HEK293T (cell line): ENCODE measurements at regions not wholly inside any gene's neighbourhood (a gene's known extent, or its start where the extent isn't known, plus 50 kb on each side); places are given as distances from the start of the nearest gene placed in this dataset.

ENCODE experiments used
- CTCF ChIA-PET: fragments of 350-600 bp; formaldehyde crosslinking; extraction: SDS; loops from one replicate; lab custom pipeline; 2021; ENCODE audit warnings: antibody characterized with exemption, inconsistent platforms; lab: Yijun Ruan, JAX
- POLR2A ChIA-PET: fragments of 350-600 bp; formaldehyde crosslinking; extraction: SDS; loops from one replicate; lab custom pipeline; 2020; ENCODE audit warnings: antibody characterized with exemption, inconsistent platforms; lab: Yijun Ruan, JAX
- DNase-seq: peaks from one replicate; pipeline ENCODE4 v3.0.0; 2012; ENCODE audit warnings: mixed read lengths; ENCODE audit errors: extremely low spot score
- ARNT ChIP-seq: fragments of 450-650 bp; IDR thresholded peaks from 2 replicates; pipeline ENCODE4 v1.6.1; 2017; ENCODE audit warnings: mild to moderate bottlenecking
- BHLHE40 ChIP-seq: fragments of 450-650 bp; IDR thresholded peaks from 2 replicates; pipeline ENCODE4 v1.6.1; 2016; ENCODE audit warnings: mild to moderate bottlenecking, moderate library complexity, borderline replicate concordance
- CTBP1 ChIP-seq: fragments of 450-650 bp; IDR thresholded peaks from 2 replicates; pipeline ENCODE4 v1.6.1; 2016; ENCODE audit warnings: borderline replicate concordance
- ELF4 ChIP-seq: fragments of 450-650 bp; IDR thresholded peaks from 2 replicates; pipeline ENCODE4 v1.6.1; 2017; ENCODE audit warnings: antibody characterized with exemption
- FOXA1 ChIP-seq: fragments of 450-650 bp; IDR thresholded peaks from 2 replicates; pipeline ENCODE4 v1.6.1; 2016; ENCODE audit warnings: mild to moderate bottlenecking
- FOXK2 ChIP-seq: fragments of 450-650 bp; IDR thresholded peaks from 2 replicates; pipeline ENCODE4 v1.6.1; 2016; ENCODE audit warnings: mild to moderate bottlenecking
- FOXM1 ChIP-seq: fragments of 450-650 bp; IDR thresholded peaks from 2 replicates; pipeline ENCODE4 v1.6.1; 2017; ENCODE audit warnings: mild to moderate bottlenecking, borderline replicate concordance
- HDGF ChIP-seq: fragments of 450-650 bp; IDR thresholded peaks from 2 replicates; pipeline ENCODE4 v1.6.1; 2017; ENCODE audit warnings: antibody characterized with exemption, borderline replicate concordance
- L3MBTL2 ChIP-seq: fragments of 450-650 bp; conservative IDR thresholded peaks from 2 replicates; pipeline ENCODE4 v1.6.1; 2016; ENCODE audit warnings: mild to moderate bottlenecking
- LEF1 ChIP-seq: fragments of 450-650 bp; IDR thresholded peaks from 2 replicates; pipeline ENCODE4 v1.6.1; 2017; ENCODE audit warnings: mild to moderate bottlenecking, borderline replicate concordance
- NFRKB ChIP-seq: fragments of 450-650 bp; IDR thresholded peaks from 2 replicates; pipeline ENCODE4 v1.6.1; 2016; ENCODE audit warnings: mild to moderate bottlenecking, moderate library complexity
- PKNOX1 ChIP-seq: fragments of 450-650 bp; IDR thresholded peaks from 2 replicates; pipeline ENCODE4 v1.6.1; 2016
- SP1 ChIP-seq: fragments of 450-650 bp; IDR thresholded peaks from 2 replicates; pipeline ENCODE4 v1.6.1; 2017
- SUZ12 ChIP-seq: fragments of 450-650 bp; IDR thresholded peaks from 2 replicates; pipeline ENCODE4 v1.6.1; 2016; ENCODE audit warnings: mild to moderate bottlenecking
- TARDBP ChIP-seq: fragments of 450-650 bp; IDR thresholded peaks from 2 replicates; pipeline ENCODE4 v1.6.1; 2016
- ZNF384 ChIP-seq: fragments of 450-650 bp; IDR thresholded peaks from 2 replicates; pipeline ENCODE4 v1.6.1; 2016

GRCh38 chr6:91088515-91088914 lies 501.6 kb upstream of the MAP3K7 start:
- DNase-seq: no peak
- TF ChIP-seq SP1 (no peak), FOXM1 (no peak), CTBP1 (no peak), ELF4 (no peak), ARNT (no peak), ZNF384 (no peak), BHLHE40 (no peak), HDGF (no peak), FOXK2 (no peak)
- CTCF ChIA-PET: no interaction called here
- POLR2A ChIA-PET: no interaction called here

GRCh38 chr6:91087908-91088307 lies 501.0 kb upstream of the MAP3K7 start:
- ChIA-PET POLR2A (no interaction called here), CTCF (no interaction called here)
- TF ChIP-seq LEF1: no peak
- TF ChIP-seq PKNOX1: no peak
- TF ChIP-seq HDGF: no peak
- TF ChIP-seq SP1: no peak
- no peak for TF ChIP-seq ZNF384
- TF ChIP-seq FOXM1: no peak
- no peak for TF ChIP-seq ARNT
- TF ChIP-seq L3MBTL2: no peak
- TF ChIP-seq FOXK2: no peak
- no peak for TF ChIP-seq TARDBP
- TF ChIP-seq BHLHE40: no peak
- no peak for TF ChIP-seq ELF4
- TF ChIP-seq FOXA1: no peak
- DNase-seq: no peak

GRCh38 chr6:91083211-91083610 lies 496.3 kb upstream of the MAP3K7 start:
- ChIA-PET POLR2A (no interaction called here), CTCF (no interaction called here)
- no peak for DNase-seq
- no peak for TF ChIP-seq TARDBP
- TF ChIP-seq PKNOX1: no peak
- TF ChIP-seq SP1: no peak
- TF ChIP-seq SUZ12: no peak
- TF ChIP-seq NFRKB: no peak
- no peak for TF ChIP-seq ZNF384
- no peak for TF ChIP-seq BHLHE40
- TF ChIP-seq CTBP1: no peak
- TF ChIP-seq FOXK2: no peak

- TF ChIP-seq PKNOX1: no peak
- TF ChIP-seq ARNT: no peak
- TF ChIP-seq FOXM1: no peak
- TF ChIP-seq SUZ12: no peak
- TF ChIP-seq BHLHE40: no peak
- TF ChIP-seq HDGF: no peak
- TF ChIP-seq FOXK2: no peak
- ChIA-PET CTCF (interaction anchor here (0.6 to 2.2 kb wide), 4 partner anchors 10 to 1715 kb away, joined by 3 to 9 read pairs (median 6); no protein-coding TSS in a partner anchor), POLR2A (no interaction called here)
- no peak for DNase-seq
These were observed 495.5 kb upstream of the MAP3K7 start for GRCh38 chr6:91082311-91082832.

- TF ChIP-seq ELF4: no peak
- no peak for TF ChIP-seq FOXM1
- no peak for TF ChIP-seq FOXA1
- TF ChIP-seq SUZ12: no peak
- no peak for TF ChIP-seq FOXK2
- TF ChIP-seq SP1: no peak
- TF ChIP-seq ARNT: no peak
- TF ChIP-seq CTBP1: no peak
- no peak for TF ChIP-seq HDGF
- TF ChIP-seq PKNOX1: no peak
- no peak for TF ChIP-seq BHLHE40
- no peak for TF ChIP-seq LEF1
- TF ChIP-seq NFRKB: no peak
- TF ChIP-seq TARDBP: no peak
- TF ChIP-seq ZNF384: no peak
- no peak for TF ChIP-seq L3MBTL2
- ChIA-PET POLR2A (no interaction called here), CTCF (interaction anchor here (0.7 to 2.2 kb wide), 10 partner anchors 9 to 471 kb away, joined by 3 to 9 read pairs (median 4); no protein-coding TSS in a partner anchor)
- peak; percentile 44 for DNase-seq
These were observed 494.7 kb upstream of the MAP3K7 start for GRCh38 chr6:91081452-91082067.

GRCh38 chr6:91080871-91081270 lies 494.0 kb upstream of the MAP3K7 start:
- TF ChIP-seq HDGF (no peak), SP1 (no peak), BHLHE40 (no peak), CTBP1 (no peak)
- POLR2A ChIA-PET: no interaction called here
- DNase-seq: no peak
- CTCF ChIA-PET: interaction anchor here (0.5 to 2.2 kb wide), 11 partner anchors 10 to 494 kb away, joined by 3 to 9 read pairs (median 5); no protein-coding TSS in a partner anchor
